ENCODE measurements at regions not wholly inside any gene's neighbourhood (a gene's known extent, or its start where the extent isn't known, plus 50 kb on each side); places are given as distances from the start of the nearest gene placed in this dataset.
"Not testable (repeated sequence)": the region's sequence is repeated elsewhere in the genome, so short reads cannot be mapped to it uniquely, and the experiment has no call there.

GRCh38 chr20:25860531-25861150 is 164.0 kb upstream of the ZNF337 start:
- no peak for DNase-seq
- Histone ChIP-seq H3K4me3 (ENCODE audit: low read length) (no peak overlapping the region), H3K36me3 (replicated peaks; ENCODE audit: insufficient read depth, low read length) (no peaks in the 10 kb centered on the region), H3F3A (ENCODE audit: insufficient read depth, low read length) (no peaks in the 10 kb centered on the region), H3K79me2 (ENCODE audit: low read length) (no peaks in the 10 kb centered on the region), H4K20me1 (ENCODE audit: insufficient read depth, low read length) (no peaks in the 10 kb centered on the region), H3K9me2 (replicated peaks; ENCODE audit: insufficient read depth, low read length) (no peaks in the 10 kb centered on the region), H3K4me1 (ENCODE audit: low read length) (peaks cover 8% of the 10 kb centered on the region), H3K4me2 (ENCODE audit: low read depth, low read length) (peak overlapping the region; percentile 38; the same call in 1 of the 2 replicates), H3K27ac (ENCODE audit: low read length) (no peak overlapping the region), H3K9me3 (replicated peaks; ENCODE audit: insufficient read depth, low read length) (no peaks in the 10 kb centered on the region), H3K9ac (ENCODE audit: low read length) (no peak overlapping the region), H2AFZ (ENCODE audit: low read length) (no peak overlapping the region), H3K27me3 (replicated peaks; ENCODE audit: insufficient read depth, low read length) (peaks cover 24% of the 10 kb centered on the region)
- TF ChIP-seq, protein P1, sequence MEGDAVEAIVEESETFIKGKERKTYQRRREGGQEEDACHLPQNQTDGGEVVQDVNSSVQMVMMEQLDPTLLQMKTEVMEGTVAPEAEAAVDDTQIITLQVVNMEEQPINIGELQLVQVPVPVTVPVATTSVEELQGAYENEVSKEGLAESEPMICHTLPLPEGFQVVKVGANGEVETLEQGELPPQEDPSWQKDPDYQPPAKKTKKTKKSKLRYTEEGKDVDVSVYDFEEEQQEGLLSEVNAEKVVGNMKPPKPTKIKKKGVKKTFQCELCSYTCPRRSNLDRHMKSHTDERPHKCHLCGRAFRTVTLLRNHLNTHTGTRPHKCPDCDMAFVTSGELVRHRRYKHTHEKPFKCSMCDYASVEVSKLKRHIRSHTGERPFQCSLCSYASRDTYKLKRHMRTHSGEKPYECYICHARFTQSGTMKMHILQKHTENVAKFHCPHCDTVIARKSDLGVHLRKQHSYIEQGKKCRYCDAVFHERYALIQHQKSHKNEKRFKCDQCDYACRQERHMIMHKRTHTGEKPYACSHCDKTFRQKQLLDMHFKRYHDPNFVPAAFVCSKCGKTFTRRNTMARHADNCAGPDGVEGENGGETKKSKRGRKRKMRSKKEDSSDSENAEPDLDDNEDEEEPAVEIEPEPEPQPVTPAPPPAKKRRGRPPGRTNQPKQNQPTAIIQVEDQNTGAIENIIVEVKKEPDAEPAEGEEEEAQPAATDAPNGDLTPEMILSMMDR (IDR thresholded peaks at IDR 0.05; ENCODE audit: low read length): no peak
- no peak for TF ChIP-seq EZH2 (optimal IDR thresholded peaks at IDR 0.05; ENCODE audit: low read depth, low read length)
- TF ChIP-seq EZH2phosphoT487 (IDR thresholded peaks at IDR 0.05; ENCODE audit: low read length): no peak

DNA sequence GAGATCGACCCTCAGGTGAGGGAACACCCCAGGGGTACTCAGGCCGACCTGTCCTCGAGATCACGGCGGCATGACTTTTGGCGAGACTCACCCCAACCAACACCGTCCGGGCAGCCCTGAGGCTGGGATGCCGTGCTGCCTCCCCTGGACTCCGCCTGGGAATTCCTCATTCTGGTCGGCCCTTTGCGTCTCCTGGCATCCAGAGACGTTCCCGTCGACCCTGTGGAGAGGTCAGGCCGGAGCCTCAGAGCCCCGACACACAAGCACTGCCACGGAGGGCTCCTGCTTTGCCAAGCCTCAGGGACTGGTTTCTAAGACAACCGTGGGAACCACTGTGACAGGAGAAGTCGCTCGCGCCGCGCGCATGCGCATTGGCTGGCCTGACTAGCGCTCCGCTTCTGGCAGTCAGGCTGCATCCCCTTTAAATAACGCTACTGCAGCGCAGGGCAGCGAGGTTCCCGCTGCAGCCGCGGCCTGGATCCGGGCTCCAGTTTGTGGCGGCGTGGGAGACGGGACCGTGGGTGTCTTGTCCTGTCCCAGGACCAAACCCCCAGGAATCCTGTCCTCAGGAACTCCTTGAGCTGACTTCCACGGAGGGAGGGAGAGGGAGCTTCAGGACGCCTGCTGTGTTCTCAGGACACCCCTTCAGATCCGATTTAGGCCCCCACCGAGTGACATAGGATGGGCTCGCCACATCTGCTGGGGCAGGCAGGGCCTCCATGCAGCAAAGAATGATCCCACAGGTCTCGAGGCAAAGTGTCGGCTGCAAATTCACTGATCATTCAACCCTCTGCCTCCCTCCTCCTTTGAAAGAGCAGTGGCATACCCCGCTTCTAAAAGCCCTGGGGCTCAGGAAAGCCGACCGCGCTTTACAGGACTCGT is 163.2 kb upstream of the ZNF337 start:
- peak overlapping the region; percentile 40; the same call in 1 of the 2 replicates for H3K4me3 ChIP-seq (ENCODE audit: low read length)
- peaks cover 8% of the 10 kb centered on the region for H3K4me1 ChIP-seq (ENCODE audit: low read length)
- TF ChIP-seq, protein P1 (IDR thresholded peaks at IDR 0.05; ENCODE audit: low read length): no peak
- TF ChIP-seq EZH2 (optimal IDR thresholded peaks at IDR 0.05; ENCODE audit: low read depth, low read length): no peak
- no peak for TF ChIP-seq EZH2phosphoT487 (IDR thresholded peaks at IDR 0.05; ENCODE audit: low read length)

DNA sequence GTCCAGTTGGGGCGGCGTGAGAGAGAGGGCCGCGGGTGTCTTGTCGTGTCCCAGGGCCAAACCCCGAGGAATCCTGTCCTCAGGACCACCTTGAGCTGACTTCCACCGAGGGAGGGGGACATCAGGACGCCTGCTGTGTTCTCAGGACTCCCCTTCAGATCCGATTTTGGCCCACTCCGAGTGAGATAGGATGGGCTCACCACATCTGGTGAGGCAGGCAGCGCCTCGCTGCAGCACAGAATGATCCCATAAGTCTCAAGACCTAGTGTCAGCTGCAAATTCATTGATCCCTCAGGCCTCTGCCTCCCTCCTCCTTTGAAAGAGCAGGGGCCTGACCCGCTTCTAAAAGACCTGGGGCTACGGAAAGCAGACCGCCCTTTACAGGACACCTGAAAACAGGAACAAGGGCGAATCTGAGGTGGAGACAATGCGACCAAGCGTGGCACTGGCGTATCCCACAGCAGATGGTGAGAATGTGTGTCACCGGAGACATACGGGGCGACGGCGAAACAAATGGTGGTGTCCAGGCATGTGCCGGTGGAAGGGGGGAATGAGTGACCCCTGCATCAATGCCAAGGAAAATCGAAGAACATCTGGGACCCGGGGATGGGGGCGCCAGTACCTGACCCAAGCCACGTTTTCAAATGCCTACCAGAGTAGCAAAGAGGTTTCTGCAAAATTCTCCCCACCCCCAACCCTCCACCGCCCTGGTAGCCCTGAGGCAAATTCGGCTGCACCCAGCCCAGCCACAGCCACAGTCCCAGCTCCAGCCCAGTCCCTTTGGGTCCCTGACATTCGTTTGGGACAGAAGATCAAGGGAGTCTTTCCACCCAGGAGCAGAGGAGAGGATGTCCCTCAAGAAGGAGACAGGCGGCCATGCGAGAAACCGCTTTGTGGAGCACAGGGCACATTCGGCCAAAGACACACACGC is 162.1 kb upstream of the ZNF337 start:
- Histone ChIP-seq H3K4me1 (ENCODE audit: low read length) (peaks cover 7% of the 10 kb centered on the region), H3K9me2 (replicated peaks; ENCODE audit: insufficient read depth, low read length) (no peaks in the 10 kb centered on the region), H3K27ac (ENCODE audit: low read length) (no peak overlapping the region), H3K27me3 (replicated peaks; ENCODE audit: insufficient read depth, low read length) (peaks cover 24% of the 10 kb centered on the region), H3K79me2 (ENCODE audit: low read length) (no peaks in the 10 kb centered on the region), H2AFZ (ENCODE audit: low read length) (no peak overlapping the region), H3K4me2 (ENCODE audit: low read depth, low read length) (peak overlapping the region; percentile 81; the same call in 1 of the 2 replicates), H3K36me3 (replicated peaks; ENCODE audit: insufficient read depth, low read length) (no peaks in the 10 kb centered on the region), H3K4me3 (ENCODE audit: low read length) (peak overlapping the region; percentile 53), H3K9ac (ENCODE audit: low read length) (no peak overlapping the region), H3F3A (ENCODE audit: insufficient read depth, low read length) (no peaks in the 10 kb centered on the region), H3K9me3 (replicated peaks; ENCODE audit: insufficient read depth, low read length) (no peaks in the 10 kb centered on the region), H4K20me1 (ENCODE audit: insufficient read depth, low read length) (no peaks in the 10 kb centered on the region)
- DNase-seq: no peak
- TF ChIP-seq EZH2phosphoT487 (IDR thresholded peaks at IDR 0.05; ENCODE audit: low read length) (no peak), EZH2 (optimal IDR thresholded peaks at IDR 0.05; ENCODE audit: low read depth, low read length) (no peak)
- TF ChIP-seq, protein P1 (IDR thresholded peaks at IDR 0.05; ENCODE audit: low read length): no peak

More for the DNA sequence above, 163.2 kb upstream of the ZNF337 start:
- H4K20me1 ChIP-seq (ENCODE audit: insufficient read depth, low read length): no peaks in the 10 kb centered on the region
- peak overlapping the region; percentile 38 for H3K4me2 ChIP-seq (ENCODE audit: low read depth, low read length)
- DNase-seq: peak; percentile 62
- no peaks in the 10 kb centered on the region for H3K9me3 ChIP-seq (replicated peaks; ENCODE audit: insufficient read depth, low read length)
- H3F3A ChIP-seq (ENCODE audit: insufficient read depth, low read length): no peaks in the 10 kb centered on the region
- no peaks in the 10 kb centered on the region for H3K79me2 ChIP-seq (ENCODE audit: low read length)
- no peaks in the 10 kb centered on the region for H3K36me3 ChIP-seq (replicated peaks; ENCODE audit: insufficient read depth, low read length)
- no peak overlapping the region for H3K9ac ChIP-seq (ENCODE audit: low read length)
- no peak overlapping the region for H3K27ac ChIP-seq (ENCODE audit: low read length)
- no peaks in the 10 kb centered on the region for H3K9me2 ChIP-seq (replicated peaks; ENCODE audit: insufficient read depth, low read length)
- H3K27me3 ChIP-seq (replicated peaks; ENCODE audit: insufficient read depth, low read length): peaks cover 24% of the 10 kb centered on the region
- H2AFZ ChIP-seq (ENCODE audit: low read length): no peak overlapping the region

- not testable (repeated sequence) for H2AFZ ChIP-seq (ENCODE audit: low read length); DNase-seq; H3K36me3 ChIP-seq (replicated peaks; ENCODE audit: insufficient read depth, low read length); H3K4me1 ChIP-seq (ENCODE audit: low read length); H3K9me3 ChIP-seq (replicated peaks; ENCODE audit: insufficient read depth, low read length); H3K9ac ChIP-seq (ENCODE audit: low read length); H4K20me1 ChIP-seq (ENCODE audit: insufficient read depth, low read length); H3K9me2 ChIP-seq (replicated peaks; ENCODE audit: insufficient read depth, low read length); H3K4me3 ChIP-seq (ENCODE audit: low read length); H3K4me2 ChIP-seq (ENCODE audit: low read depth, low read length); H3K27ac ChIP-seq (ENCODE audit: low read length); H3F3A ChIP-seq (ENCODE audit: insufficient read depth, low read length); H3K79me2 ChIP-seq (ENCODE audit: low read length)
- H3K27me3 ChIP-seq (replicated peaks; ENCODE audit: insufficient read depth, low read length): peaks cover 24% of the 10 kb centered on the region
Measured at GRCh38 chr20:25857091-25857788, 160.6 kb upstream of the ZNF337 start.

Data from MM.1S (cell line).